H9 (cell line): ENCODE measurements at regions not wholly inside any gene's neighbourhood (a gene's known extent, or its start where the extent isn't known, plus 50 kb on each side); places are given as distances from the start of the nearest gene placed in this dataset.

Source experiments
- DNase-seq: peaks from one replicate; pipeline ENCODE4 v3.0.0-alpha.2; 2017
- H2AFZ ChIP-seq: one replicate; pipeline ENCODE4 v1.6.1; 2013; ENCODE audit warnings: mild to moderate bottlenecking, low read length, control low read depth, moderate library complexity
- H2AK5ac ChIP-seq: 2 replicates; pipeline ENCODE4 v1.6.1; 2013; ENCODE audit warnings: low read length, control low read depth, mixed read lengths; ENCODE audit not compliant: insufficient read length
- H2BK120ac ChIP-seq: one replicate; pipeline ENCODE4 v1.6.1; 2013; ENCODE audit warnings: low read depth, mild to moderate bottlenecking, low read length, control low read depth, inconsistent platforms; ENCODE audit not compliant: poor library complexity, severe bottlenecking
- H2BK12ac ChIP-seq: 2 replicates; pipeline ENCODE4 v1.6.1; 2013; ENCODE audit warnings: low read length, control low read depth, mixed read lengths, low read depth; ENCODE audit not compliant: insufficient read length
- H2BK15ac ChIP-seq: 2 replicates; pipeline ENCODE4 v1.6.1; 2013; ENCODE audit warnings: low read depth, low read length, control low read depth
- H2BK20ac ChIP-seq: one replicate; pipeline ENCODE4 v1.6.1; 2013; ENCODE audit warnings: low read depth, mild to moderate bottlenecking, low read length, control low read depth, inconsistent platforms; ENCODE audit not compliant: poor library complexity, severe bottlenecking
- H2BK5ac ChIP-seq: 2 replicates; pipeline ENCODE4 v1.6.1; 2013; ENCODE audit warnings: low read length, control low read depth, mixed read lengths; ENCODE audit not compliant: insufficient read length
- H3K14ac ChIP-seq: 2 replicates; pipeline ENCODE4 v1.6.1; 2013; ENCODE audit warnings: low read length, control low read depth; ENCODE audit not compliant: insufficient read depth
- H3K18ac ChIP-seq: 2 replicates; pipeline ENCODE4 v1.6.1; 2013; ENCODE audit warnings: low read depth, mild to moderate bottlenecking, mixed read lengths, low read length, control low read depth; ENCODE audit not compliant: insufficient read length
- H3K23ac ChIP-seq: 2 replicates; pipeline ENCODE4 v1.6.1; 2013; ENCODE audit warnings: low read length, control low read depth, mixed read lengths, low read depth; ENCODE audit not compliant: insufficient read length
- H3K23me2 ChIP-seq: 2 replicates; pipeline ENCODE4 v1.6.1; 2013; ENCODE audit warnings: low read depth, mild to moderate bottlenecking, mixed read lengths, low read length, control low read depth; ENCODE audit not compliant: insufficient read length, poor library complexity, severe bottlenecking
- H3K27ac ChIP-seq: 2 replicates; pipeline ENCODE4 v1.5.1; 2013; ENCODE audit warnings: low read length, control low read depth, mixed read lengths, low read depth; ENCODE audit not compliant: insufficient read length
- H3K27me3 ChIP-seq: 2 replicates; pipeline ENCODE4 v1.6.1; 2013; ENCODE audit warnings: low read length, control low read depth, inconsistent platforms; ENCODE audit not compliant: insufficient read depth
- H3K4ac ChIP-seq: 2 replicates; pipeline ENCODE4 v1.6.1; 2013; ENCODE audit warnings: low read depth, mild to moderate bottlenecking, control low read depth, inconsistent platforms, low read length, moderate library complexity
- H3K4me1 ChIP-seq: 2 replicates; pipeline ENCODE4 v1.6.1; 2013; ENCODE audit warnings: low read length, control low read depth, inconsistent platforms; ENCODE audit not compliant: insufficient read depth
- H3K4me2 ChIP-seq: 2 replicates; pipeline ENCODE4 v1.6.1; 2013; ENCODE audit warnings: low read length, control low read depth, mixed read lengths; ENCODE audit not compliant: insufficient read length, insufficient read depth
- H3K56ac ChIP-seq: 2 replicates; pipeline ENCODE4 v1.6.1; 2013; ENCODE audit warnings: low read depth, mild to moderate bottlenecking, mixed read lengths, low read length, control low read depth; ENCODE audit not compliant: insufficient read length
- H3K79me1 ChIP-seq: 2 replicates; pipeline ENCODE4 v1.6.1; 2013; ENCODE audit warnings: low read depth, mild to moderate bottlenecking, moderate library complexity, low read length, control low read depth, inconsistent platforms; ENCODE audit not compliant: insufficient read depth, poor library complexity, severe bottlenecking
- H3K79me2 ChIP-seq: 2 replicates; pipeline ENCODE4 v1.6.1; 2013; ENCODE audit warnings: low read length, control low read depth, inconsistent platforms; ENCODE audit not compliant: insufficient read depth
- H3K9ac ChIP-seq: 2 replicates; pipeline ENCODE4 v1.6.1; 2013; ENCODE audit warnings: low read length, control low read depth, mixed read lengths; ENCODE audit not compliant: insufficient read length; ENCODE audit errors: extremely low read depth
- H3K9me3 ChIP-seq: one replicate; pipeline ENCODE4 v1.6.1; 2013; ENCODE audit warnings: low read depth, low read length, inconsistent platforms; ENCODE audit not compliant: control insufficient read depth
- H3T11ph ChIP-seq: one replicate; pipeline ENCODE4 v1.6.1; 2013; ENCODE audit warnings: mild to moderate bottlenecking, low read length, control low read depth, inconsistent platforms
- H4K20me1 ChIP-seq: one replicate; pipeline ENCODE4 v1.6.1; 2013; ENCODE audit not compliant: control insufficient read depth, insufficient read length, insufficient read depth
- H4K5ac ChIP-seq: 2 replicates; pipeline ENCODE4 v1.6.1; 2013; ENCODE audit warnings: low read depth, mild to moderate bottlenecking, mixed read lengths, low read length, control low read depth; ENCODE audit not compliant: insufficient read length
- H4K8ac ChIP-seq: replicated peaks from 2 replicates; pipeline ENCODE4 v1.6.1; 2013; ENCODE audit warnings: low read length, control low read depth, mixed read lengths, low read depth; ENCODE audit not compliant: insufficient read length
- H4K91ac ChIP-seq: 2 replicates; pipeline ENCODE4 v1.6.1; 2013; ENCODE audit warnings: low read depth, mild to moderate bottlenecking, moderate library complexity, mixed read lengths, low read length, control low read depth; ENCODE audit not compliant: insufficient read length
- H3K27ac Mint-ChIP-seq, 3 experiments: 2 replicates in 2 of 3; 3 replicates in 1 of 3; pipeline ENCODE4 v1.8.0; 2020 to 2021; ENCODE audit warnings: mixed read lengths in 3 of 3, mild to moderate bottlenecking in 1 of 3, moderate library complexity in 1 of 3
- H3K27me3 Mint-ChIP-seq: 2 replicates; pipeline ENCODE4 v1.8.0; 2021; ENCODE audit warnings: low read depth, mild to moderate bottlenecking, moderate library complexity, mixed read lengths
- H3K36me3 Mint-ChIP-seq, 3 experiments: 2 replicates in 2 of 3; 3 replicates in 1 of 3; pipeline ENCODE4 v1.8.0; 2020 to 2021; ENCODE audit warnings: low read depth in 3 of 3, mixed read lengths in 3 of 3; ENCODE audit not compliant: insufficient read depth in 1 of 3
- H3K4me1 Mint-ChIP-seq, 2 experiments: 2 replicates each; pipeline ENCODE4 v1.8.0; 2020; ENCODE audit warnings: mixed read lengths in 2 of 2
- H3K4me3 Mint-ChIP-seq, 2 experiments: 2 replicates in 1 of 2; 3 replicates in 1 of 2; pipeline ENCODE4 v1.8.0; 2020 to 2021; ENCODE audit warnings: mild to moderate bottlenecking in 2 of 2, mixed read lengths in 2 of 2, moderate library complexity in 1 of 2
- H3K9me3 Mint-ChIP-seq, 2 experiments: 2 replicates in 1 of 2; 3 replicates in 1 of 2; pipeline ENCODE4 v1.8.0; 2020; ENCODE audit warnings: mild to moderate bottlenecking in 2 of 2, mixed read lengths in 2 of 2, moderate library complexity in 1 of 2
- CTCF ChIP-seq: fragments of 200-600 bp; sonication (generic); conservative IDR thresholded peaks from 3 replicates; pipeline ENCODE4 v1.8.0; 2021; ENCODE audit warnings: antibody characterized with exemption, mild to moderate bottlenecking
- WGBS: extraction: QIAGEN DNeasy Blood & Tissue Kit; methylation state at CpG from one replicate; pipeline ENCODE4 v1.1.7; 2013; ENCODE audit warnings: missing lambda C conversion rate, low lambda C conversion rate, mixed read lengths; ENCODE audit not compliant: insufficient read length; ENCODE audit errors: extremely low coverage; 5-methylcytosine and 5-hydroxymethylcytosine counted together

GRCh38 chr10:35705671-35706070 lies 63.6 kb upstream of the FZD8 start:
- Histone ChIP-seq H2BK15ac (no peak overlapping the region), H3K18ac (no peak overlapping the region), H4K20me1 (no peaks in the 10 kb centered on the region), H3K9me3 (no peaks in the 10 kb centered on the region), H3K27me3 (no peaks in the 10 kb centered on the region), H2BK5ac (no peak overlapping the region), H3K27ac (no peak overlapping the region), H3T11ph (no peak overlapping the region), H2BK12ac (no peak overlapping the region), H3K56ac (no peak overlapping the region), H2BK20ac (no peak overlapping the region), H3K23ac (no peak overlapping the region), H4K5ac (no peak overlapping the region), H3K4me1 (peaks cover 9% of the 10 kb centered on the region; the same call in 1 of the 2 replicates), H3K4ac (no peak overlapping the region), H2AK5ac (no peak overlapping the region), H3K23me2 (no peaks in the 10 kb centered on the region), H4K91ac (no peak overlapping the region), H2BK120ac (no peak overlapping the region), H2AFZ (no peak overlapping the region), H3K4me2 (no peak overlapping the region), H3K9ac (no peak overlapping the region), H4K8ac (no peak overlapping the region), H3K79me2 (no peaks in the 10 kb centered on the region), H3K79me1 (no peaks in the 10 kb centered on the region), H3K14ac (no peak overlapping the region)
- TF ChIP-seq CTCF: no peak
- no peak for DNase-seq
- peaks cover 1% of the 10 kb centered on the region; the same call in 1 of the 2 replicates for H3K27me3 Mint-ChIP-seq
- H3K36me3 Mint-ChIP-seq: peaks cover 0 to 22% (median 7%) of the 10 kb centered on the region in 3 experiments; a peak in 3 of 7 replicates
- peaks cover 2 to 7% of the 10 kb centered on the region in 2 experiments for H3K4me1 Mint-ChIP-seq
- H3K27ac Mint-ChIP-seq: no peak overlapping the region
- WGBS: no CpG with 5 or more reads among the region's 2 CpGs
- H3K9me3 Mint-ChIP-seq: peaks cover 18% of the 10 kb centered on the region in 2 experiments; a peak in 4 of 5 replicates
- H3K4me3 Mint-ChIP-seq: no peak overlapping the region
